Peyer's patch (tissue), 4 donors: ENCODE measurements at regions not wholly inside any gene's neighbourhood (a gene's known extent, or its start where the extent isn't known, plus 50 kb on each side); places are given as distances from the start of the nearest gene placed in this dataset.
"Not testable (repeated sequence)": the region's sequence is repeated elsewhere in the genome, so short reads cannot be mapped to it uniquely, and the experiment has no call there.

Source experiments
- DNase-seq, 3 donors: peaks; one replicate each; pipeline ENCODE4 v3.0.0-alpha.2; 2017 to 2019
- H3K27ac ChIP-seq, 4 donors: fragments of 200-600 bp; sonication (generic); one replicate each; pipeline ENCODE4 v1.5.1; 2016 to 2019
- H3K27me3 ChIP-seq, 2 donors: fragments of 200-600 bp; sonication (generic); one replicate each; pipeline ENCODE4 v1.5.1; 2019
- H3K36me3 ChIP-seq, 3 donors: fragments of 200-600 bp; sonication (generic); one replicate each; pipeline ENCODE4 v1.5.1; 2016 to 2019
- H3K4me1 ChIP-seq, 4 donors: fragments of 200-600 bp; sonication (generic); one replicate each; pipeline ENCODE4 v1.5.1; 2016 to 2019
- H3K4me3 ChIP-seq, 4 donors: fragments of 200-600 bp; sonication (generic); 1 replicate in 3 of 4; 2 replicates in 1 of 4; pipeline ENCODE4 v1.5.1; 2016 to 2019; ENCODE audit warnings: mild to moderate bottlenecking in 1 of 4
- H3K9me3 ChIP-seq, 4 donors: fragments of 200-600 bp; sonication (generic); one replicate each; pipeline ENCODE4 v1.5.1; 2016 to 2019; ENCODE audit warnings: mild to moderate bottlenecking in 1 of 4
- POLR2A ChIP-seq, 2 donors: fragments of 450-650 bp; IDR thresholded peaks; one replicate each; pipeline ENCODE4 v1.5.1; 2017; ENCODE audit warnings: antibody characterized with exemption in 2 of 2, mild to moderate bottlenecking in 2 of 2, moderate library complexity in 2 of 2
- TF ChIP-seq, protein P1 (sequence below), 6 experiments: fragments of 450-650 bp in 4 of 6; fragments of 200-600 bp in 2 of 6; sonication (generic) in 1 of 6; IDR thresholded peaks; one replicate each; pipeline ENCODE4 v1.5.1; 2017 to 2019; ENCODE audit warnings: antibody characterized with exemption in 6 of 6, mild to moderate bottlenecking in 3 of 6, moderate library complexity in 1 of 6

DNA sequence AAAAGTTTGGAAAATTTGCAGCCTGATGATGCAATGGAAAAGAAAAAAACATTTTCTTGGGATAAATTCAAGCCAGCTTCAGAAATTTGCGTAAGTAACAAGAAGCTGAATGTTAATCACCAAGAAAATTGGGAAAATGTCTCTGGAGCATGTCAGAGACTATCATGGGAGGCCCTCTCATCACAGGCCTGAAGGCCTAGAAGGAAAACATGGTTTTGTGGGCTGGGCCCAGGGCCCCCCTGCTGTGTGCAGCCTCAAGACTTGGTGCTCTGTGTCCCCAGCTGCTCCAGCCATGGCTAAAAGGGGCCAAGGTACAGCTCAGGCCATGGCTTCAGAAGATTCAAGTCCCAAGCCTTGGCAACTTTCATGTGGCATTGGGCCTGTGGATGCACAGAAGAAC, 1049.8 kb upstream of the GRIA3 start:
- Histone ChIP-seq H3K4me3 (no peak overlapping the region), H3K27ac (no peak overlapping the region), H3K36me3 (no peaks in the 10 kb centered on the region), H3K27me3 (no peaks in the 10 kb centered on the region), H3K9me3 (no peaks in the 10 kb centered on the region), H3K4me1 (no peaks in the 10 kb centered on the region)
- DNase-seq = no peak
- TF ChIP-seq, protein P1, sequence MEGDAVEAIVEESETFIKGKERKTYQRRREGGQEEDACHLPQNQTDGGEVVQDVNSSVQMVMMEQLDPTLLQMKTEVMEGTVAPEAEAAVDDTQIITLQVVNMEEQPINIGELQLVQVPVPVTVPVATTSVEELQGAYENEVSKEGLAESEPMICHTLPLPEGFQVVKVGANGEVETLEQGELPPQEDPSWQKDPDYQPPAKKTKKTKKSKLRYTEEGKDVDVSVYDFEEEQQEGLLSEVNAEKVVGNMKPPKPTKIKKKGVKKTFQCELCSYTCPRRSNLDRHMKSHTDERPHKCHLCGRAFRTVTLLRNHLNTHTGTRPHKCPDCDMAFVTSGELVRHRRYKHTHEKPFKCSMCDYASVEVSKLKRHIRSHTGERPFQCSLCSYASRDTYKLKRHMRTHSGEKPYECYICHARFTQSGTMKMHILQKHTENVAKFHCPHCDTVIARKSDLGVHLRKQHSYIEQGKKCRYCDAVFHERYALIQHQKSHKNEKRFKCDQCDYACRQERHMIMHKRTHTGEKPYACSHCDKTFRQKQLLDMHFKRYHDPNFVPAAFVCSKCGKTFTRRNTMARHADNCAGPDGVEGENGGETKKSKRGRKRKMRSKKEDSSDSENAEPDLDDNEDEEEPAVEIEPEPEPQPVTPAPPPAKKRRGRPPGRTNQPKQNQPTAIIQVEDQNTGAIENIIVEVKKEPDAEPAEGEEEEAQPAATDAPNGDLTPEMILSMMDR (IDR thresholded peaks at IDR 0.05) = no peak
- TF ChIP-seq POLR2A (IDR thresholded peaks at IDR 0.05) = no peak

- no peak overlapping the region for H3K4me3 ChIP-seq
- TF ChIP-seq POLR2A (IDR thresholded peaks at IDR 0.05) = no peak
- TF ChIP-seq, protein P1 (IDR thresholded peaks at IDR 0.05) = no peak
- no peak for DNase-seq
- H3K27ac ChIP-seq = no peak overlapping the region
- no peaks in the 10 kb centered on the region for H3K27me3 ChIP-seq
- H3K9me3 ChIP-seq = no peaks in the 10 kb centered on the region
- no peaks in the 10 kb centered on the region for H3K4me1 ChIP-seq
- no peaks in the 10 kb centered on the region for H3K36me3 ChIP-seq
Observed at GRCh38 chrX:122135070-122135469, 1049.0 kb upstream of the GRIA3 start.

GRCh38 chrX:122140219-122140618, 1043.9 kb upstream of the GRIA3 start:
- not testable (repeated sequence) for DNase-seq, H3K4me3 ChIP-seq

DNA sequence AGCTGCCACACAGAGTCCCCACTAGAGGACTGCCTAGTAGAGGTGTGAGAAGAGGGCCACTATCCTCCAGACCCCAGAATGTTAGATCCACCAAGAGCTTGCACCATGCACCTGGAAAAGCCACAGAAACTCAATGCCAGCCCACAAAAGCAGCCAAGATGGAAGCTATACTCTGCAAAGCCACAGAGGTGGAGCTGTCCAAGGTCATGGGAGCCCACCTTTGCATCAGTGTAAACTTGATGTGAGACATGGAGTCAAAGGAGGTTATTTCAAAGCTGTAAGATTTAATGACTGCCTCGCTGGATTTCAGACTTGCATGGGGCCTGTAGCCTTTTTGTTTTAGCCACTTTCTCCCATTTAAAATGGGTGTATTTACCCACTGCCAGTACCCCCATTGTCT, 1030.1 kb upstream of the GRIA3 start:
- DNase-seq = no peak
- no peaks in the 10 kb centered on the region for H3K4me1 ChIP-seq
- H3K4me3 ChIP-seq = no peak overlapping the region
- no peaks in the 10 kb centered on the region for H3K36me3 ChIP-seq
- no peaks in the 10 kb centered on the region for H3K9me3 ChIP-seq
- H3K27ac ChIP-seq = no peak overlapping the region
- H3K27me3 ChIP-seq = no peaks in the 10 kb centered on the region
- TF ChIP-seq POLR2A (IDR thresholded peaks at IDR 0.05) = no peak
- TF ChIP-seq, protein P1 (IDR thresholded peaks at IDR 0.05) = no peak

More at GRCh38 chrX:122140219-122140618, 1043.9 kb upstream of the GRIA3 start:
- H3K9me3 ChIP-seq, H3K27me3 ChIP-seq, H3K36me3 ChIP-seq, H3K4me1 ChIP-seq, H3K27ac ChIP-seq: not testable (repeated sequence)

DNA sequence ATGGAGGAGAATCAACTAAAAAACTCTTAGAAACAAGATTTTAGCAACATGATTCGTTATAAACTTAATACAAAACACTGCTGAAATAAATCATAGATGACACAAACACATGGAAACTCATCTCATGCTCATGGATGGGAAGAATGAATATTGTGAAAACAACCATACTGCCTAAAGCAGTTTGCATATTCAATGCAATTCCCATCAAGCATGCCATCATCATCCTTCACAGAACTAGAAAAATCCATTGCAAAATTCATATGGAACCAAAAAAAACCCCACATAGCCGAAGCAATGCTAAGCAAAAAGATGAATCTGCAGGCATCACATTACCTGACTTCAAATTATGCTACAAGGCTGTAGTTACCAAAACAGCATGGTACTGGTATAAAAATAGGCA, 1015.8 kb upstream of the GRIA3 start:
- TF ChIP-seq, protein P1 (IDR thresholded peaks at IDR 0.05) = no peak
- TF ChIP-seq POLR2A (IDR thresholded peaks at IDR 0.05) = no peak
- Histone ChIP-seq H3K4me1 (no peaks in the 10 kb centered on the region), H3K4me3 (no peak overlapping the region), H3K27ac (no peak overlapping the region), H3K9me3 (no peaks in the 10 kb centered on the region), H3K27me3 (no peaks in the 10 kb centered on the region), H3K36me3 (no peaks in the 10 kb centered on the region)
- DNase-seq = no peak

DNA sequence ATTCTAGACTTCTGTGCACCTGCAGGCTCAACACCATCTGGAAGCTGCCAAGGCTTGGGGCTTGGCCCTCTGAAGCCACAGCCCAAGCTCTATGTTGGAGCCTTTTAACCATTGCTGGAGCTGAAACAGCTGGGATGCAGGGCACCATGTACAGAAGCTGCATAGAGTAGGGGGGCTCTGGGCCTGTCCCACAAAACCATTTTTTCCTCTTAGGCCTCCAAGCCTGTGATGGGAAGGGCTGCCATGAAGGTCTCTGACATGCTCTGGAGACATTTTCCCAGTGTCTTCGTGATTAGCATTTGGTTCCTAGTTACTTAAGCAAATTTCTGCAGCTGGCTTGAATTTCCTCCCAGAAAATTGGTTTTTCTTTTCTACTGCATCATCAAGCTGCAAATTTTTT, 999.3 kb upstream of the GRIA3 start:
- H3K9me3 ChIP-seq = no peaks in the 10 kb centered on the region
- no peaks in the 10 kb centered on the region for H3K27me3 ChIP-seq
- no peaks in the 10 kb centered on the region for H3K36me3 ChIP-seq
- H3K4me1 ChIP-seq = no peaks in the 10 kb centered on the region
- no peak for TF ChIP-seq POLR2A (IDR thresholded peaks at IDR 0.05)
- TF ChIP-seq, protein P1 (IDR thresholded peaks at IDR 0.05) = no peak
- DNase-seq = no peak
- H3K27ac ChIP-seq = no peak overlapping the region
- no peak overlapping the region for H3K4me3 ChIP-seq
